Heart left ventricle (tissue), 16 donors: ENCODE measurements at regions not wholly inside any gene's neighbourhood (a gene's known extent, or its start where the extent isn't known, plus 50 kb on each side); places are given as distances from the start of the nearest gene placed in this dataset.
A peak's percentile ranks its signal among the peaks of the same experiment; 100 is the strongest.
"Not testable (repeated sequence)": the region's sequence is repeated elsewhere in the genome, so short reads cannot be mapped to it uniquely, and the experiment has no call there.

Experiments used
- ATAC-seq, 4 donors: fragments of 200-7000 bp; cut with Tn5 transposase; one replicate each; pipeline ENCODE4 v1.9.1; 2020 to 2022; ENCODE audit warnings: moderate library complexity in 4 of 4, mild to moderate bottlenecking in 3 of 4, moderate number of reproducible peaks in 1 of 4
- DNase-seq, 5 donors: peaks; one replicate each; pipeline ENCODE4 v3.0.0-alpha.2; 2020
- H3K27ac ChIP-seq, 12 donors: fragments of 200-600 bp; sonication (generic) in 4 of 12; one replicate each; pipeline versions ENCODE4 v1.5.0 to v1.8.0; 2016 to 2022; ENCODE audit warnings: mild to moderate bottlenecking in 2 of 12
- H3K27me3 ChIP-seq, 9 donors: fragments of 200-600 bp; sonication (generic) in 2 of 9; one replicate each; pipeline versions ENCODE4 v1.5.1 to v1.8.0; 2016 to 2022; ENCODE audit warnings: mild to moderate bottlenecking in 3 of 9
- H3K36me3 ChIP-seq, 9 donors: fragments of 200-600 bp; sonication (generic) in 2 of 9; one replicate each; pipeline versions ENCODE4 v1.5.0 to v1.8.0; 2018 to 2022; ENCODE audit warnings: mild to moderate bottlenecking in 2 of 9
- H3K4me1 ChIP-seq, 12 donors: fragments of 200-600 bp; sonication (generic) in 4 of 12; one replicate each; pipeline versions ENCODE4 v1.5.0 to v1.8.0; 2016 to 2022; ENCODE audit warnings: mild to moderate bottlenecking in 3 of 12
- H3K4me3 ChIP-seq, 12 donors: fragments of 200-600 bp; sonication (generic) in 4 of 12; one replicate each; pipeline versions ENCODE4 v1.5.0 to v1.8.0; 2017 to 2022; ENCODE audit warnings: mild to moderate bottlenecking in 9 of 12, moderate library complexity in 4 of 12
- H3K9me3 ChIP-seq, 12 donors: fragments of 200-600 bp; sonication (generic) in 4 of 12; one replicate each; pipeline versions ENCODE4 v1.5.0 to v1.8.0; 2016 to 2022; ENCODE audit warnings: mild to moderate bottlenecking in 1 of 12
- CTCF ChIP-seq, 12 donors: fragments of 200-600 bp; sonication (generic) in 4 of 12; IDR thresholded peaks; one replicate each; pipeline versions ENCODE4 v1.5.0 to v1.8.0; 2018 to 2022; ENCODE audit warnings: antibody characterized with exemption in 12 of 12, mild to moderate bottlenecking in 5 of 12
- POLR2A ChIP-seq, 2 donors: fragments of 450-650 bp; IDR thresholded peaks; one replicate each; pipeline ENCODE4 v1.6.1; 2017; ENCODE audit warnings: antibody characterized with exemption in 2 of 2, mild to moderate bottlenecking in 2 of 2, moderate library complexity in 2 of 2
- WGBS, 4 donors: extraction: QIAGEN DNeasy Blood & Tissue Kit in 2 of 4; methylation state at CpG; one replicate each; pipeline versions ENCODE4 v1.1.5 to v1.1.7; 2013 to 2018; 5-methylcytosine and 5-hydroxymethylcytosine counted together
- intact Hi-C, 10 donors: fragments of 100-400 bp; cut with DNase I; formaldehyde crosslinking; loops; one replicate each; pipeline versions ENCODE4 v1.11.1 to v1.14.2; 2022
- donor health status: ischemic (EF 13 %, LVEDD 7.1; RV severe dilation, severe dysfunction).
- donor health status: healthy with polysubstance abuse.
- donor health status: DM: no; HTN: yes; CAD: no.
- donor health status: DM: no; HTN: no; CAD: no.
- donor health status: ischemic (EF 25% LVEDD 6.9; RV normal size, moderate dysfunction).
- donor health status: ischemic (EF 25% LVEDD 5.7; RV mildly dilated, moderate dysfunction).
- donor health status: healthy.
- donor health status: DM: yes; HTN: yes; CAD: no.
- donor health status: ischemic (EF 35%, LVEDD 5.7; RV mildly dilated, moderate dysfunction).
- donor health status: nonischemic (EF 11% LVEDD 7.7; RV severe dilation, severe dysfunction).
- donor health status: DM: yes; HTN: yes; CAD: no.
- donor health status: PGD.
- donor health status: ischemic (EF 29% LVEDD 5.4; RV normal size, mild dysfunction).
- donor health status: nonischemic (EF 23%, LVEDD 6.1; RV moderate dilation, normal function).

DNA sequence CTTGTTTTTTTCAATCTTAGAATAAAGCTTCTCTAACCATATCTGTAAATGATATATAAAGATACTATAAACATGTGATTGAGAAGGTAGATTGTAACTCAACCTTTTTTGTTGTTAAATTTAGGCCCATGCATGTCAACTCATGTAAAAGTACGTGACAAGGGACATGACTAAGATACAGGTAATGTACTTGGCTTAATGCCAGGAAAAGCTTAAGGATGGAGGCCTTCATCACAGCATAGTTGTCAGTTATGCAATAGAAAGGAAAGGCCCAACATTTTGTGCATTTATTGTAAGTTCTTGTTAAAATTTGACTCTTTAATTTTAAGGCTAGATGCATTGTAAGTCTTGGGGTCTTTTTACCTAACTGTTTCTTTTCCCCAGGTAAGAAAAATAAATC is 305.1 kb downstream of the LTN1 start:
- Histone ChIP-seq H3K36me3 (no peaks in the 10 kb centered on the region), H3K4me1 (no peaks in the 10 kb centered on the region), H3K4me3 (no peak overlapping the region), H3K9me3 (no peaks in the 10 kb centered on the region), H3K27ac (no peak overlapping the region), H3K27me3 (no peaks in the 10 kb centered on the region)
- 76 to 82% (median 80%) methylated on average over 1 of the region's 1 CpG for WGBS, 4 donors
- ATAC-seq (no peak), DNase-seq (no peak)
- no peak for TF ChIP-seq POLR2A (IDR thresholded peaks at IDR 0.05)
- TF ChIP-seq CTCF (IDR thresholded peaks at IDR 0.05) = no peak
- intact Hi-C loops = no loop called here

DNA sequence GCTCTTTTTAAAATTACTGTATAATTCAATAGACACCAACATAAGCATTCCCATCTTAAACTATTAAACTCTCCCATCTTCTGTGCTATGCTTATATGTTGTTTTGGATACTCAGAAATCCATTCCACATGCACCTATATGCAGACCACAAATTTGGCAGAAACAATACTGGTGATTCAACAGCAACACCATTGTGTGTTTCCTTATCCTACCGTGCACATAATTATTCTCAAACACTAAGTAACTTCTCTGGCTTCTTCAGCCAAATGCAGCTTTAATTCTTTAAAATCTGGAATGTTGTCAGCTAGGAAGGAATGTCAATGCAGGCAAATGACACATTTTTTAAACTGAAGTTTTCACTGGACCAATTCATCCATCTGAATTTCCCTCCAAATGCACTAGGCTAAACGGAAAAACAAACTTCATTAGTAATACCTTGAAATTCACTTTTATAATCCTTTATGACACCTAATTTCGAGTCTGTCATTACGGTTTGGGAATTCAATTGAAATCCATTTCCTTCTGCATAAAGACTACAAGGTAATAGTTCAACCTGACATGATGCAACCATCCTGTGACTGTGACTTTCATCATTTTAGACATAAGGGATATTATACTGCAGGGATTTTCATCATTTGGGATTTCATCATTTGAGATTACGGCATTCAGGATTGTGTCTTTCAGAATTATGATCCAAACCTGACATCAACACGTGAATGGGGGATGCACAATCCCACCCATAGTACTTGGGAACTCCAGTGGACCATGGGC is 308.5 kb downstream of the LTN1 start:
- H3K4me1 ChIP-seq = no peaks in the 10 kb centered on the region
- intact Hi-C loops = no loop called here
- no peak overlapping the region for H3K4me3 ChIP-seq
- H3K27ac ChIP-seq = no peak overlapping the region
- no peaks in the 10 kb centered on the region for H3K36me3 ChIP-seq
- DNase-seq (no peak), ATAC-seq (no peak)
- H3K27me3 ChIP-seq = no peaks in the 10 kb centered on the region
- WGBS, 4 donors = 82 to 88% (median 83%) methylated on average over 6 of the region's 6 CpGs
- no peaks in the 10 kb centered on the region for H3K9me3 ChIP-seq
- TF ChIP-seq CTCF (IDR thresholded peaks at IDR 0.05) (no peak), POLR2A (IDR thresholded peaks at IDR 0.05) (no peak)

- H3K36me3 ChIP-seq, ATAC-seq, DNase-seq, intact Hi-C loops, H3K4me1 ChIP-seq, H3K27me3 ChIP-seq, H3K9me3 ChIP-seq, H3K4me3 ChIP-seq, H3K27ac ChIP-seq: not testable (repeated sequence)
- 97 to 99% (median 97%) methylated on average over 3 of the region's 3 CpGs for WGBS, 4 donors
These were observed 309.8 kb downstream of the LTN1 start for GRCh38 chr21:28682884-28683283.

DNA sequence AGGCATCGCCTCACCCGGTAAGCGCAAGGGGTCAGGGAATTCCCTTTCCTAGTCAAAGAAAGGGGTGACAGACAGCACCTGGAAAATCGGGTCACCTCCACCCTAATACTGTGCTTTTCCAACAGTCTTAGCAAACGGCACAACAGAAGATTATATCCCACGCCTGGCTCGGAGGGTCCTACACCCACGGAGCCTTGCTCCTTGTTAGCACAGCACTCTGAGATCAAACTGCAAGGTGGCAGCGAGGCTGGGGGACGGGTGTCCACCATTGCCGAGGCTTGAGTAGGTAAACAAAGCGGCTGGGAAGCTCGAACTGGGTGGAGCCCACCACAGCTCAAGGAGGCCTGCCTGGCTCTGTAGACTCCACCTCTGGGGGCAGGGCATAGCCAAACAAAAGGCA is 315.6 kb downstream of the LTN1 start:
- H3K27ac ChIP-seq, DNase-seq, H3K36me3 ChIP-seq, intact Hi-C loops, ATAC-seq, H3K9me3 ChIP-seq, H3K27me3 ChIP-seq, H3K4me3 ChIP-seq: not testable (repeated sequence)
- H3K4me1 ChIP-seq = peaks cover 0 to 22% (median 8%) of the 10 kb centered on the region in 12 donors
- WGBS, 4 donors = 92 to 96% (median 94%) methylated on average over 8 to 13 of the region's 13 CpGs

DNA sequence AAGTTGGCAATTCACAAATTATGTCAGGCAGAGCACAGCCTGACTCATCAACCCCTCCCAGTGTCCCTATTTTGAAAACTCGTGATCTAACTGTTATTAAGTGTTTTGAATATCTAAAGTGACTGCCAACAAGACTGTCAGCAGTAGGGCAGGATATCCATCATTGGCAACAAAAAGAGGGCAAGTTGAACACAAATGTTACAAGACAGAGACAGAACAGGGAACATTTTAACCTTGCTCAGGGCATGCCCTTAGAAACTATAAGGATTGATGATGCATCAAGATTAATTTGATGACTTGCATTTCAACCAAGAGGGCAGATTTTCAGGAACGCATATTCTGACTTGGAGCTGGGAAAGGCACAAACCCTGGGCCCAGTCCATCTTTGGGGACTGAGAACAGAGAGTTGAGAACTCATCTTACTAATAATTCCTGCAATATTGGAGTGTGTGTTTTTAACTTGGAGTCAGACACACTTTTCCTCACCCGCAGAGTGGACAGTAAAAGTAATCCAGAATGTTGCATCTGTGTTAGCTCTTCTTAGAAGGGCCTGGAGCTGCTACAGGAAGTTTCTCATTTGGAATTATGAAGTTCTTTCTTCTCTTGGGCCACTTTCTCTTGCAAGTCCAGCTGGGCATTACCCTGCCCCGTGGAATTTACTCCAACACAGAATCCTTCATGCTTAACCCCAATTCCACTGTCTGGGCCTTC is 317.2 kb downstream of the LTN1 start:
- DNase-seq (no peak), ATAC-seq (peak; percentile 75 to 94 (median 82))
- no peaks in the 10 kb centered on the region for H3K36me3 ChIP-seq
- H3K4me3 ChIP-seq = no peak overlapping the region
- no peak for TF ChIP-seq CTCF (IDR thresholded peaks at IDR 0.05)
- no peak for TF ChIP-seq POLR2A (IDR thresholded peaks at IDR 0.05)
- no peaks in the 10 kb centered on the region for H3K27me3 ChIP-seq
- H3K4me1 ChIP-seq = peaks cover 0 to 22% (median 8%) of the 10 kb centered on the region in 12 donors
- H3K9me3 ChIP-seq = no peaks in the 10 kb centered on the region
- peak overlapping the region in 9 of 12 donors; percentile 2 to 50 (median 14) for H3K27ac ChIP-seq
- 30 to 53% (median 43%) methylated on average over 3 to 4 of the region's 4 CpGs for WGBS, 4 donors
- intact Hi-C loops = no loop called here
